ENCODE measurements at regions not wholly inside any gene's neighbourhood (a gene's known extent, or its start where the extent isn't known, plus 50 kb on each side); places are given as distances from the start of the nearest gene placed in this dataset.

- H3K4me3 ChIP-seq: no peak overlapping the region
- H3K27ac ChIP-seq: no peak overlapping the region
- intact Hi-C loops (cut with DNase I): no loop called here
- no peak for FAIRE-seq
- no peaks in the 10 kb centered on the region for H3K27me3 ChIP-seq
- DNase-seq: no peak
- no peaks in the 10 kb centered on the region for H3K9me3 ChIP-seq
- ATAC-seq: no peak
- TF ChIP-seq CTCF (IDR thresholded peaks at IDR 0.05): no peak
- 43 to 57% methylated on average over 4 of the region's 4 CpGs for WGBS, 2 donors
- no peaks in the 10 kb centered on the region for H3K36me3 ChIP-seq
- H3K4me1 ChIP-seq: no peaks in the 10 kb centered on the region
These were observed 423.8 kb downstream of the TMEM161B start for GRCh38 chr5:87844866-87845265.

GRCh38 chr5:87844449-87844848 is 424.2 kb downstream of the TMEM161B start:
- DNase-seq (no peak), FAIRE-seq (no peak), ATAC-seq (no peak)
- H3K4me1 ChIP-seq: no peaks in the 10 kb centered on the region
- 57 to 67% methylated on average over 1 of the region's 1 CpG for WGBS, 2 donors
- no peak overlapping the region for H3K4me3 ChIP-seq
- H3K27ac ChIP-seq: no peak overlapping the region
- no peaks in the 10 kb centered on the region for H3K9me3 ChIP-seq
- no peaks in the 10 kb centered on the region for H3K36me3 ChIP-seq
- intact Hi-C loops (cut with DNase I): no loop called here
- TF ChIP-seq CTCF (IDR thresholded peaks at IDR 0.05): no peak
- H3K27me3 ChIP-seq: no peaks in the 10 kb centered on the region

- DNase-seq (no peak), ATAC-seq (no peak), FAIRE-seq (no peak)
- no peak for TF ChIP-seq CTCF (IDR thresholded peaks at IDR 0.05)
- Histone ChIP-seq H3K4me3 (no peak overlapping the region), H3K4me1 (no peaks in the 10 kb centered on the region), H3K9me3 (no peaks in the 10 kb centered on the region), H3K27ac (no peak overlapping the region), H3K36me3 (no peaks in the 10 kb centered on the region), H3K27me3 (no peaks in the 10 kb centered on the region)
- intact Hi-C loops (cut with DNase I): no loop called here
- 34 to 50% methylated on average over 1 of the region's 1 CpG for WGBS, 2 donors
These were observed 424.0 kb upstream of the CCNH start for GRCh38 chr5:87836696-87837095.

GRCh38 chr5:87831499-87831898 is 418.8 kb upstream of the CCNH start:
- Histone ChIP-seq H3K4me1 (no peaks in the 10 kb centered on the region), H3K27ac (no peak overlapping the region), H3K9me3 (no peaks in the 10 kb centered on the region), H3K36me3 (no peaks in the 10 kb centered on the region), H3K4me3 (no peak overlapping the region), H3K27me3 (no peaks in the 10 kb centered on the region)
- intact Hi-C loops (cut with DNase I): no loop called here
- WGBS, 2 donors: 49 to 50% methylated on average over 2 of the region's 2 CpGs
- ATAC-seq (no peak), FAIRE-seq (no peak), DNase-seq (no peak)
- no peak for TF ChIP-seq CTCF (IDR thresholded peaks at IDR 0.05)

GRCh38 chr5:87829217-87829551 is 416.5 kb upstream of the CCNH start:
- WGBS, 2 donors: 39 to 45% methylated on average over 5 of the region's 5 CpGs
- DNase-seq (peak; percentile 48 to 84 (median 64)), ATAC-seq (peak; percentile 51 to 82 (median 62)), FAIRE-seq (no peak)
- Histone ChIP-seq H3K36me3 (no peaks in the 10 kb centered on the region), H3K9me3 (no peaks in the 10 kb centered on the region), H3K4me3 (no peak overlapping the region), H3K27me3 (no peaks in the 10 kb centered on the region), H3K27ac (no peak overlapping the region), H3K4me1 (no peaks in the 10 kb centered on the region)
- no peak for TF ChIP-seq CTCF (IDR thresholded peaks at IDR 0.05)
- intact Hi-C loops (cut with DNase I): no loop called here

All from pancreas (tissue), 10 donors.